ENCODE measurements at regions not wholly inside any gene's neighbourhood (a gene's known extent, or its start where the extent isn't known, plus 50 kb on each side); places are given as distances from the start of the nearest gene placed in this dataset.
A peak's percentile ranks its signal among the peaks of the same experiment; 100 is the strongest.

DNA sequence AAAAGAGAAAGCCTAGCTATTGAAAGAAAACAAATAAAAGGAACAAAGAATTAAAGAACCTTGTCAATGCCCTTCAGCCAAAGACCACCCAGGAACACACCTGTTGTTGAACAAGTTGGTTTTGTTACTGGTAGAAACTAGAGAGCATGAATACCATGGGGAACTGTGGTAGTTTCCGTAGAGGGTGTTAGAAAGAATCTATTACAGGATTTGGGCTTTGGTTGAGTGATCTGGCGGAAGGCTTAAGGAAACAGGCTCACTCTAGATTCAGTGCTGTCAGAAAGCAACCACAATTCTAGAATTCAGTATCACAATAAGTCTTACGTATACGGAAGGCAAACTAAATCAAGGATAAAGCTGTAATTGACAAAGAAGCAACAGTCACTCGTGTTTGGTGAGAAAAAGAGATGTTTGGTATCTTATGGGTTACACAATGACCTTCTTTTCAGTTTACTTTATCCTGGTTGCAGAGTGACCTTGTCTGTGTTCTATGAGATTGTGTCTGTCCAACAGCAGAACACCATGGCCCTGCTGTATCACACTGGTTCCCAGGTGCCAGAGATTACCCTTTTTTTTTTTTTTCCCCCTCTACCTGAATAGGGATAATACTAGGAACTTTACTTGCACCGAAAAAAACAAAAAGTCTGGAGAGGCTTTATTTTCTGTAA, 265.9 kb downstream of the SHQ1 start:
- Histone ChIP-seq H2AK5ac (ENCODE audit: insufficient read length, low read length) (no peak overlapping the region), H4K91ac (ENCODE audit: insufficient read length, low read depth, low read length) (no peak overlapping the region), H2BK120ac (ENCODE audit: low read depth, low read length, poor library complexity, severe bottlenecking) (no peak overlapping the region), H2BK20ac (ENCODE audit: low read depth, low read length, poor library complexity, severe bottlenecking) (no peak overlapping the region), H3K27ac (ENCODE audit: insufficient read length, low read depth, low read length) (peak overlapping the region; percentile 83), H2BK15ac (ENCODE audit: low read depth, low read length) (no peak overlapping the region), H3K27me3 (ENCODE audit: insufficient read depth, low read length) (no peaks in the 10 kb centered on the region), H3K23me2 (ENCODE audit: insufficient read length, low read depth, low read length, poor library complexity, severe bottlenecking) (no peaks in the 10 kb centered on the region), H3K14ac (ENCODE audit: insufficient read depth, low read length) (no peak overlapping the region; the same call in 1 of the 2 replicates), H2AFZ (ENCODE audit: low read length) (no peak overlapping the region), H4K20me1 (ENCODE audit: control insufficient read depth, insufficient read depth, insufficient read length) (no peaks in the 10 kb centered on the region), H3K4me1 (ENCODE audit: insufficient read depth, low read length) (peaks cover 10% of the 10 kb centered on the region; the same call in 1 of the 2 replicates), H3K9ac (ENCODE audit: extremely low read depth, insufficient read length, low read length) (no peak overlapping the region), H3K18ac (ENCODE audit: insufficient read length, low read depth, low read length) (no peak overlapping the region), H3K4me2 (ENCODE audit: insufficient read depth, insufficient read length, low read length) (no peak overlapping the region), H3K56ac (ENCODE audit: insufficient read length, low read depth, low read length) (no peak overlapping the region), H2BK12ac (ENCODE audit: insufficient read length, low read depth, low read length) (no peak overlapping the region), H3K4ac (ENCODE audit: low read depth, low read length) (no peak overlapping the region), H3K23ac (ENCODE audit: insufficient read length, low read depth, low read length) (no peak overlapping the region), H3K79me2 (ENCODE audit: insufficient read depth, low read length) (no peaks in the 10 kb centered on the region), H3K9me3 (ENCODE audit: control insufficient read depth, low read depth, low read length) (no peaks in the 10 kb centered on the region), H3T11ph (ENCODE audit: low read length) (no peak overlapping the region), H4K5ac (ENCODE audit: insufficient read length, low read depth, low read length) (no peak overlapping the region), H4K8ac (replicated peaks; ENCODE audit: insufficient read length, low read depth, low read length) (no peak overlapping the region), H3K79me1 (ENCODE audit: insufficient read depth, low read depth, low read length, poor library complexity, severe bottlenecking) (no peaks in the 10 kb centered on the region), H2BK5ac (ENCODE audit: insufficient read length, low read length) (no peak overlapping the region)
- peak overlapping the region; percentile 0 to 88 (median 65); a peak in 6 of 7 replicates for H3K27ac Mint-ChIP-seq
- TF ChIP-seq, protein P1, sequence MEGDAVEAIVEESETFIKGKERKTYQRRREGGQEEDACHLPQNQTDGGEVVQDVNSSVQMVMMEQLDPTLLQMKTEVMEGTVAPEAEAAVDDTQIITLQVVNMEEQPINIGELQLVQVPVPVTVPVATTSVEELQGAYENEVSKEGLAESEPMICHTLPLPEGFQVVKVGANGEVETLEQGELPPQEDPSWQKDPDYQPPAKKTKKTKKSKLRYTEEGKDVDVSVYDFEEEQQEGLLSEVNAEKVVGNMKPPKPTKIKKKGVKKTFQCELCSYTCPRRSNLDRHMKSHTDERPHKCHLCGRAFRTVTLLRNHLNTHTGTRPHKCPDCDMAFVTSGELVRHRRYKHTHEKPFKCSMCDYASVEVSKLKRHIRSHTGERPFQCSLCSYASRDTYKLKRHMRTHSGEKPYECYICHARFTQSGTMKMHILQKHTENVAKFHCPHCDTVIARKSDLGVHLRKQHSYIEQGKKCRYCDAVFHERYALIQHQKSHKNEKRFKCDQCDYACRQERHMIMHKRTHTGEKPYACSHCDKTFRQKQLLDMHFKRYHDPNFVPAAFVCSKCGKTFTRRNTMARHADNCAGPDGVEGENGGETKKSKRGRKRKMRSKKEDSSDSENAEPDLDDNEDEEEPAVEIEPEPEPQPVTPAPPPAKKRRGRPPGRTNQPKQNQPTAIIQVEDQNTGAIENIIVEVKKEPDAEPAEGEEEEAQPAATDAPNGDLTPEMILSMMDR (conservative IDR thresholded peaks at IDR 0.05): no peak
- peaks cover 25 to 30% of the 10 kb centered on the region in 2 experiments for H3K4me1 Mint-ChIP-seq
- H3K9me3 Mint-ChIP-seq: no peaks in the 10 kb centered on the region; a peak in 1 of 5 replicates
- WGBS (ENCODE audit: extremely low coverage, insufficient read length, low lambda C conversion rate): no CpG with 5 or more reads among the region's 6 CpGs
- no peak for DNase-seq
- H3K4me3 Mint-ChIP-seq: no peak overlapping the region
- peaks cover 14% of the 10 kb centered on the region for H3K27me3 Mint-ChIP-seq (ENCODE audit: low read depth)
- H3K36me3 Mint-ChIP-seq (ENCODE audit: insufficient read depth in 1 of 3, low read depth in 3 of 3): no peaks in the 10 kb centered on the region

All from H9 (cell line).